Activated CD4-positive, alpha-beta T cell treated with anti-CD3 and anti-CD28 coated beads, Interleukin-2, amount 10 ng/mL, durations not matched to agents 24 days and 14 days (primary cell): ENCODE measurements at regions not wholly inside any gene's neighbourhood (a gene's known extent, or its start where the extent isn't known, plus 50 kb on each side); places are given as distances from the start of the nearest gene placed in this dataset.

Source experiments
- DNase-seq: peaks from one replicate; pipeline ENCODE4 v3.0.0; 2022
- H3K27ac Mint-ChIP-seq: one replicate; pipeline ENCODE4 v1.8.0; 2022; ENCODE audit warnings: mild to moderate bottlenecking, mixed read lengths
- H3K27me3 Mint-ChIP-seq: one replicate; pipeline ENCODE4 v1.8.0; 2022; ENCODE audit warnings: mixed read lengths
- H3K36me3 Mint-ChIP-seq: one replicate; pipeline ENCODE4 v1.8.0; 2022; ENCODE audit warnings: low read depth, mild to moderate bottlenecking, mixed read lengths
- H3K4me1 Mint-ChIP-seq: one replicate; pipeline ENCODE4 v1.8.0; 2021; ENCODE audit warnings: mixed read lengths
- H3K4me3 Mint-ChIP-seq: one replicate; pipeline ENCODE4 v1.8.0; 2022; ENCODE audit warnings: mild to moderate bottlenecking, moderate library complexity, mixed read lengths
- H3K9me3 Mint-ChIP-seq: one replicate; pipeline ENCODE4 v1.8.0; 2021; ENCODE audit warnings: mixed read lengths
- intact Hi-C: fragments of 100-400 bp; cut with micrococcal nuclease; formaldehyde crosslinking; loops from one replicate; pipeline ENCODE4 v1.15.1; 2023

DNA sequence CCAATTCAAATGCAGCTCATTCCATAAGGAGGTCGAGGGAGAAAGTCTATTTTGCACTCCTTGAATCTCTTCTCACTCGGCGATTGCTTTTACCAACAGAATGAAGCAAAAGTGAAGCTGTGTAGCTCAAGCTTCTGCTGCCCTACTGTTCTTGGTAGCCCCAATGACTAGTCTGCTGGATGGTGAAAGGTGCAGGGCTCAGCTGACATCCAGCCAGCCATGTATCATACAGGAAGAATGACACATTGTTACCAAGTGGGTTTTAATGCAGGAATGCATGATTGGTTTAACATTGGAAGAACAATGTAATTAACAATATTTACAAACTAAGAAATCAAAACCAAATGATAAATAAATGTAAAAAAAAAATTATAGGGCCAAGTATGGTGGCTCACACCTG lies 286.2 kb upstream of the HSFY2 start:
- DNase-seq, result no peak
- Mint-ChIP-seq H3K27ac (no peak overlapping the region), H3K36me3 (no peaks in the 10 kb centered on the region), H3K4me3 (no peak overlapping the region), H3K27me3 (no peaks in the 10 kb centered on the region), H3K9me3 (no peaks in the 10 kb centered on the region), H3K4me1 (no peaks in the 10 kb centered on the region)
- intact Hi-C loops, result no loop called here

DNA sequence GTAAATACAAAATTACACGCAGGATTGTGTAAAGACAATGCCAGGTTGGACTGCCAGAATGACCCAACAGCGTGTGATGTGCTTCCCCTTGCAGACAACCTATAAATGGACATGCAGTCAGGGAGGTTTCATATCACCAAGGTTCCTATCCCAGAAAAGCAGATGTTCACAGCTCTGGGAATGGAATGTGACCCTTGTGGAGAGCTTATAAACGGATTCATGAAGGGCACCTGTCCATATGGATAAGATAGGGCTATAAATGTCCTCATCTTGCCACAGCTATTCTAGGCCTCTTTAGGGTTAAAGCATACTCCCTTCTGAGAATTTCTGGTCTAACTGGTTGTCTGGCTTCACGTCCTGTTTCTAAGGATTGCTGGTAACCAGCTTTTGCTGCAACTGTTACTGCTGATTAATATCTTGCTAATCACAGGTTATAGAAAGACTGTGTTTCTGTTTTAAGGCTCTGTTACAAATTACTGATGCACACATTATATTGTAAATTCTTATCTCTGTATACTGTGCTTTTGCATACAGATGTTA lies 285.4 kb upstream of the HSFY2 start:
- H3K36me3 Mint-ChIP-seq, result no peaks in the 10 kb centered on the region
- no peak overlapping the region for H3K27ac Mint-ChIP-seq
- intact Hi-C loops, result no loop called here
- no peaks in the 10 kb centered on the region for H3K4me1 Mint-ChIP-seq
- DNase-seq, result no peak
- H3K27me3 Mint-ChIP-seq, result no peaks in the 10 kb centered on the region
- no peaks in the 10 kb centered on the region for H3K9me3 Mint-ChIP-seq
- H3K4me3 Mint-ChIP-seq, result no peak overlapping the region

DNA sequence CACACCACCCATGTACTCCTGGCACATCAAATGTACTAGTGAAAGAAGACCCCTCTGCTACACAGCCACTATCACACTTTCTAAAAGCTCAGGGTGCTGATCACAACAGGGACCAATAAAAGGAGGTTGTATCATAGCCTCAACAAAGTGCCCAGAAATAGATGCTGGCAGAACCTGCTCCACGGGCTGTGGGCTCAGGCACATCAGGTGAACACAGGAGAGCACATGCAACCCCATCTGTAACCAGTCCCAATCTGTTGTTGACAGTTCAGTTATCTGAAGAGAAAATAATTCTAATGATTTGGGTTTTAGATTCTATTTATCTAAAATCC lies 282.6 kb upstream of the HSFY2 start:
- Mint-ChIP-seq H3K36me3 (no peaks in the 10 kb centered on the region), H3K27ac (no peak overlapping the region), H3K27me3 (no peaks in the 10 kb centered on the region), H3K9me3 (no peaks in the 10 kb centered on the region), H3K4me3 (no peak overlapping the region), H3K4me1 (no peaks in the 10 kb centered on the region)
- no peak for DNase-seq
- intact Hi-C loops, result no loop called here

DNA sequence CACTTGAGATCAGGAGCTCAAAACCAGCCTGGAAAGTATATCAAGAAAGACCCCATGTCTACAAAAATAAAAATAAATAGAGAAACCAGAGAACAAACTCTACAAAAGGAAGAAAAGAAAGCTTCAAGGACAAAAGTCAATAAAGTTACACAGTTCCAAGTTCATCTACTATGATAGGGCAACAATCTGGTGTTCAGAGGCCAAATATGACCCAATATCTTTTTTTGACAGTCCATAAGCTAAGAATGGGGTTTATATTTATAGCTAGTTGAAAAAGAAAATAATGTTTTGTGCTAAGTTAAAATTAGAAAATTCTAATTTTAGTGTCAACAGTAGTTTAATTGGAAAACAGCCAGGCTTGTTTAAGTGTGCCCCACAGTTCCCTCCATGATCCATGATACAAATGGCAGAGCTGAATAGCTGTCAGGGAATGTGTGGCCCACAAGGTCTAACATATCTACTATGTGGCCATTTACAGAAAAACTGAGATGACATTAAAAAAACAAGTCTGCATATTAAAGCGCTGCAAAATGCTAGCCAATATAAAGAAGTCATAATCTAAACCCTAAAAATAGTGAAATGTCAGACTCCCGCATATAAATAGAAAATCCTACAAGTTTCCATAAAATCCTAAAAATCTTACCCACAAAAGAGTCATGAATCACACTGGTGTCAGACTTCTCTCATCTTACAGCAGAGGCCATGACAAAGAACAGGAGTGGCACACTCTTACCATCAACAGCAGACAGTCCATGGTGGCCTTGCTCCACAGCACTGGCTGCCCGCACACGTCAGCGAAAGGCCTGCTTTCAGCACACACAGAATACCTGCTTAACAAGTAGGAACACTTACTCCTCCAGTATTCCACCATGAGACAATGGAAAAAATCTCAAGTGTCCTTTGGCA lies 281.9 kb upstream of the HSFY2 start:
- H3K4me3 Mint-ChIP-seq, result no peak overlapping the region
- H3K9me3 Mint-ChIP-seq, result no peaks in the 10 kb centered on the region
- no peak for DNase-seq
- intact Hi-C loops, result no loop called here
- H3K4me1 Mint-ChIP-seq, result no peaks in the 10 kb centered on the region
- no peaks in the 10 kb centered on the region for H3K27me3 Mint-ChIP-seq
- H3K36me3 Mint-ChIP-seq, result no peaks in the 10 kb centered on the region
- no peak overlapping the region for H3K27ac Mint-ChIP-seq

DNA sequence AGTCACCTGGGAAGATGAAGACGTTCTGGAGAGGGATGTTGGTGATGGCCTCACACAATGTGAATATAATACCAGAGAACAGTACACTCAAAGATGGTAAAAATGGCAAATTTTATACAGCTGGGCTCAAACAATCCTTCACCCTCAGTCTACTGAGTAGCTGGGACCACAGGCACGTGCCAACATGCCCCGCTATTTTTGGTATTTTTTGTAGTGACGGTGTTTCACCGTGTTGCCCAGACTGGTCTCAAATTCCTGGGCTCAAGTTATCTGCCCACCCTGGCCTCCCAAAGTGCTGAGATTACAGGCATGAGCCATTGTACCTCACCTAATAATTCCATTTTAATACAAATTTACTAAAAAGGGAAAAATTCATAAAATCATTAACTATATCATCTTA lies 280.3 kb upstream of the HSFY2 start:
- no peak for DNase-seq
- H3K4me3 Mint-ChIP-seq, result no peak overlapping the region
- intact Hi-C loops, result no loop called here
- no peaks in the 10 kb centered on the region for H3K4me1 Mint-ChIP-seq
- H3K9me3 Mint-ChIP-seq, result no peaks in the 10 kb centered on the region
- H3K36me3 Mint-ChIP-seq, result no peaks in the 10 kb centered on the region
- no peak overlapping the region for H3K27ac Mint-ChIP-seq
- no peaks in the 10 kb centered on the region for H3K27me3 Mint-ChIP-seq

DNA sequence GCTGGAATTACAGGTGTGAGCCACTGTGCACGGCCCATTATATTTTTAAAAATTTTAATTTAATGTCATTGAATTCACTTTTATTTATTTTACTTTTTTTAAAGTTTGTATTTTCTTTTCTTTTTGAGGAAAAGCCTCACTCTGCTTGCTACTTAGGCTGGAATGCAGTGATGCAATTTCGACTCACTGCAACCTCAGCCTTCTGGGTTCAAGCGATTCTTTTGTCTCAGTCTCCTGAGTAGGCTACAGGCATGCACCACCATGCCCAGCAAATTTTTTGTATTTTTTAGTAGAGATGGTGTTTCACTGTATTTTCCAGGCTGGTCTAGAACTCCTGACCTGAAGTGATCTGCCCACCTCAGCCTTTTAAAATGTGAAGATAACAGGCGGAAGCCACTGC lies 277.5 kb upstream of the HSFY2 start:
- Mint-ChIP-seq H3K36me3 (peaks cover 1% of the 10 kb centered on the region), H3K27me3 (no peaks in the 10 kb centered on the region), H3K4me3 (no peak overlapping the region), H3K4me1 (no peaks in the 10 kb centered on the region), H3K9me3 (no peaks in the 10 kb centered on the region), H3K27ac (no peak overlapping the region)
- DNase-seq, result no peak
- intact Hi-C loops, result no loop called here

DNA sequence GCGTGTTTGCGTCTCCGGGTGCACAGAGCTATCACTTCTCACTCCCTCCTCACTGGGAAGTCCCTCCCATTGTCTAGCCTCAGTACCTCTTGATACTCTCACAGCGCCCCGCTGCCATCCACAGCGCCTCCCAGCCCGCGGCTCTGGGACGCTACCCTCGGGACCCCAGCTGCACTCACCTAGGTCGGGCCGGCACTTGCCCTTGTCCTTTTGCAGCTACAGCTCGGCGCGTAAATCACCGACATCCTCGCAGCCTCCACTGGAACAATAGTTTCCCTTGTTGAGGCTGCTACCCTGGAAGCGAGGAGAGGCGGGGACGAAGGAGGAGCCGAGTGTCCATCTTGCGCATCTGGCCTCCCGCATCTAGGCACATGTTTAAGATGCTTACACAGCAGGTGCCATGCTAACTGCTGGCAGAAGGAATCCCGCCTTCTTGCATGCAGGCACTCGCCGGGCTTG lies 269.5 kb upstream of the HSFY2 start:
- no peak for DNase-seq
- H3K4me1 Mint-ChIP-seq, result no peaks in the 10 kb centered on the region
- H3K9me3 Mint-ChIP-seq, result peaks cover 4% of the 10 kb centered on the region
- H3K27ac Mint-ChIP-seq, result no peak overlapping the region
- intact Hi-C loops, result no loop called here
- no peaks in the 10 kb centered on the region for H3K27me3 Mint-ChIP-seq
- peaks cover 9% of the 10 kb centered on the region for H3K36me3 Mint-ChIP-seq
- H3K4me3 Mint-ChIP-seq, result no peak overlapping the region

DNA sequence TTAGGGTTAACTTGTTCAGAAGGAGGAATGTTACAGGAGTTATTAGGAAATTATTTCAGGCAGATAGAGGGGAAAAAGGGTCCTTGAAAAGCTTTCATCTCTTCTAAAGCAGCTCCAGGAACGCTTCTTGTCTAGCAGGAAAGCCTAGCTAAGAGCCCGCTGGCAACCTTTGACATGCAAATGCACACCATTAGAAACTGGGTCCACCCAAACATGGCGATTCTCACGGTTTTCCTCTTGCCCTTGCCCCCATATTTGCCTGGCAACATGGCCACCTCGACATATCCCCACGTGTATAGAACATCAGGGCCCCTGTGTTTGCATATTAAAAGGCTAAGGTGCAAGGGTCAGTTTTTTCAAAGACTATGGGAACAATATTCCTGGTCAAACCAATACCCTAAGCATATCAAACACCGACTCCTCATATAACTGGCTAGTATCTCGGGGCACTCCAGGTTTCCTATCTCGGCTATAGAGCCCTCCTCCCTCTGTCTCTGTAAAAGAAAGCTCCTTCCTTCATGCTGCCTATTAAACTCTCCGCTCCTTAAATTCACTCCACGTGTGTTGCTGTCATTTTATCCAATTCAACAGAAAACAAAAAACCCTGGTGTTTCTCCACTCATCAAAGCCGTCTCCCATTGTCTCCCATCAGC lies 268.9 kb upstream of the HSFY2 start:
- H3K27me3 Mint-ChIP-seq, result no peaks in the 10 kb centered on the region

DNA sequence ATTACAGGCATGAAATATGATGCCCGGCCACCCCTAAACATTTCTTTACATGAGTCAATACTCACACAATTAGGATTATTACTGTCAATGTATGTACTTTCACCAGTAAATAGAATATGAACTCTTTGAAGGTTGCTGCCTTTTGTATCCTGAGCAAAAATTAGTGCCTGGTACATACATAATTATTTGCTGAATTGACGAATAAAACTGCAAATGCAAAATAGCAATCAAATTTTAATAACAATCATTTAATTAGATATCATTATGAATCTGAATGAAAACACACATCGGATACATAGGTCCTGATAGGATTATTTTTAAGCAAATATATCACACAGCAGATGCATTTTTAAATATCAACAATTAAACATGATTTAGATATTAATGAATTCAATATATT lies 253.1 kb upstream of the HSFY2 start:
- DNase-seq, result no peak
- Mint-ChIP-seq H3K27me3 (no peaks in the 10 kb centered on the region), H3K36me3 (no peaks in the 10 kb centered on the region), H3K9me3 (no peaks in the 10 kb centered on the region), H3K4me1 (no peaks in the 10 kb centered on the region), H3K27ac (no peak overlapping the region), H3K4me3 (no peak overlapping the region)
- intact Hi-C loops, result no loop called here

More for the DNA sequence above, 268.9 kb upstream of the HSFY2 start:
- Mint-ChIP-seq H3K9me3 (peaks cover 4% of the 10 kb centered on the region), H3K4me1 (no peaks in the 10 kb centered on the region), H3K4me3 (no peak overlapping the region), H3K36me3 (peaks cover 8% of the 10 kb centered on the region), H3K27ac (no peak overlapping the region)
- DNase-seq, result no peak
- intact Hi-C loops, result no loop called here

DNA sequence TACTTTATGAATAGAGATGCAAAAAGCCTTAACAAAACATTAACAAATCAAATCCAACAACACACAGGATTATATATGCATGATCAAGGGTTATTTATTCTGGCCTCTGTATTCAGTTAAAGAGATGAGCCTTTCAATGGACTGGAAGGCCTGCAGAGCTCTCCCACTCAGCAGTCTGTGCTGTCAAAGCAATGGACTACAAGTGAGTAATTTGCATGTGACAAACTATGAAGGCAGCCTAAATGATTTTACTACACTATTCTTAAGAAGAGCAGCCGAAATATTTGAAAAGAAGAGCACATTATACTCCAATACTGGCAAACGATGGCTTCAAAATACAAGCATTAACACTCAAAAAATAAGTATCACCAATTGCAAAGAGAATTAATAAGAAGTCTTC lies 250.4 kb upstream of the HSFY2 start:
- H3K4me1 Mint-ChIP-seq, result no peaks in the 10 kb centered on the region

DNA sequence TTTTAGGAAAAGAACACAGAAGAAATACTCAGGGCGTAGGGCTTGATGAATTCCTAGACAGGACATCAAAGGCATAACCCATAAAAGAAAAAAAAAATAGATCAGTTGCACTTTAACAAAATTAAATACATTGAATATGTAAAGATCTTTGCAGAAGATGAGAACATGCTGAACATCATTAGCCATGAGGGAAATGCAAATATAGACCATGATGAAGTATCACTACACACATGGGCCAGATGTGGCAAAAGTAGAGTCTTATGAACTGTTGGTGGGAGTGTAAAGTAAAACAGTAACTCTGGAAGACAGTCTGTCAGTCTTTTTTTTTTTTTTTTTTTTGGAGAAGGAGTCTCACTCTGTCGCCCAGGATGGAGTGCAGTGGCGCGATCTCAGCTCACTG lies 246.7 kb upstream of the HSFY2 start:
- intact Hi-C loops, result no loop called here
- DNase-seq, result no peak
- H3K36me3 Mint-ChIP-seq, result no peaks in the 10 kb centered on the region
- no peaks in the 10 kb centered on the region for H3K27me3 Mint-ChIP-seq
- no peak overlapping the region for H3K4me3 Mint-ChIP-seq
- no peak overlapping the region for H3K27ac Mint-ChIP-seq
- H3K9me3 Mint-ChIP-seq, result no peaks in the 10 kb centered on the region
- H3K4me1 Mint-ChIP-seq, result peaks cover 3% of the 10 kb centered on the region

More for the DNA sequence above, 250.4 kb upstream of the HSFY2 start:
- Mint-ChIP-seq H3K4me3 (no peak overlapping the region), H3K36me3 (no peaks in the 10 kb centered on the region), H3K9me3 (no peaks in the 10 kb centered on the region), H3K27me3 (no peaks in the 10 kb centered on the region), H3K27ac (no peak overlapping the region)
- DNase-seq, result no peak
- intact Hi-C loops, result no loop called here

DNA sequence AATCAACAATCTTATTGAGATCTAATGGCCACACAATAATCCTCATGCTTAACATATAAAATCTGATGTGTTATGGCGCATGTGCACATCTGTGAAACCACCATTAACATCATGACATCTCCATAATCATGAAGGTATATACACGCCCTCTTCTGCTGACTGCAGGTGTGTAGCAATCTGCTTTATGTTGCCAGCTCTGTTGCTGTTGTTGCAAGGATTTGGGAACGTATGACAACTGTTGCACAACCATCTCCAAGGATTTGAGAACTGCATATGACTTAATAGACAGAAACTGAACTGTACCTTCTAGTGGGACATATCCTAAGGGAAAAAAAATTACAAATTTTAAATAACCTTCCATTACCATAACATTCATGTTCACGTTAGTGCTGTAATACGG lies 243.5 kb upstream of the HSFY2 start:
- Mint-ChIP-seq H3K4me1 (peaks cover 3% of the 10 kb centered on the region), H3K27me3 (no peaks in the 10 kb centered on the region), H3K4me3 (no peak overlapping the region), H3K36me3 (no peaks in the 10 kb centered on the region), H3K27ac (no peak overlapping the region), H3K9me3 (no peaks in the 10 kb centered on the region)
- intact Hi-C loops, result no loop called here
- no peak for DNase-seq

DNA sequence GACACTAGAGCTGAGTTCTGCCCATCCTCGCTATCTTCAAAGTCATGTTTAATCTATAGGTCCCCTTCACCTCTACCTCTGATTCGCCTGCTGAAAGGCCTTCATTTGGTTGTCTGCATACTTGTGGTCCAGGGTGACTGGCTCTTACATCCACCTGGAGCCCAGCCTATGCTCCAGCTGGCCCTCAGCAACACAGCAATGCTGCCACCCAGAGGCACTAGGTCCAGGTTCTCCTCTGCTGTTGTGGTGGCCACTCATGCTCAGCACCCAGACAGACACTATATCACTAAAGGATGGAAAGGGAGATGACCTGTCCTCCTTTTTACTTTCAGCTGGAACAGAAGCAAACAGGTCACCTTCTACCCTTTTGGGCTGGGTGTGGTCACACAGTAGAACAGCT lies 242.3 kb upstream of the HSFY2 start:
- no peaks in the 10 kb centered on the region for H3K27me3 Mint-ChIP-seq
- no peaks in the 10 kb centered on the region for H3K36me3 Mint-ChIP-seq
- H3K27ac Mint-ChIP-seq, result no peak overlapping the region
- H3K4me3 Mint-ChIP-seq, result no peak overlapping the region
- DNase-seq, result no peak
- H3K9me3 Mint-ChIP-seq, result no peaks in the 10 kb centered on the region
- peaks cover 3% of the 10 kb centered on the region for H3K4me1 Mint-ChIP-seq
- intact Hi-C loops, result no loop called here

DNA sequence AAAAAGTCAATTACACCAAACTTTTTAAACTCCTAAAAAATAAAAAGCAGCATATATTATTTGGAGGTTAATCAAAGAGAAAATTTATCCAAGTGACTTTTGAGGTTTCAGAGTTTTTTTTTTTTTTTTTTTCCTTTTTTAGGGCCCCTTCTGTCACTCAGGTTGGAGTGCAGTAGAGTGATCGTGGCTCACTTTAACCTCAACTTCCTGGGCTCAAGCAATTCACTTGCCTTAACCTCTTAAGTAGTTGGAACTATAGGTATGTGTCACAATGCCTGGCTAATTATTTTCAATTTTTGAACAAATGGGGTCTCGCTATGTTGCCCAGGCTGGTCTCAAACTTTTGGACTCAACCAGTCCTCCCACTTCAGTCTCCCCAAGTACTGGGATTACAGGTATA lies 241.7 kb upstream of the HSFY2 start:
- Mint-ChIP-seq H3K27ac (no peak overlapping the region), H3K4me1 (peaks cover 3% of the 10 kb centered on the region), H3K36me3 (no peaks in the 10 kb centered on the region), H3K27me3 (no peaks in the 10 kb centered on the region), H3K4me3 (no peak overlapping the region), H3K9me3 (no peaks in the 10 kb centered on the region)
- no peak for DNase-seq
- intact Hi-C loops, result no loop called here
